ENCODE measurements at regions not wholly inside any gene's neighbourhood (a gene's known extent, or its start where the extent isn't known, plus 50 kb on each side); places are given as distances from the start of the nearest gene placed in this dataset.

GRCh38 chr4:117786566-117786965 lies 247.7 kb upstream of the NDST3 start:
- TF ChIP-seq CTCF (IDR thresholded peaks at IDR 0.05; ENCODE audit: low read depth, low read length), result no peak
- no peak overlapping the region for H3K4me3 ChIP-seq (replicated peaks in 1 of 2; ENCODE audit: low read depth in 2 of 2, low read length in 2 of 2)
- DNase-seq (ENCODE audit: low read depth in 2 of 2), result no peak

DNA sequence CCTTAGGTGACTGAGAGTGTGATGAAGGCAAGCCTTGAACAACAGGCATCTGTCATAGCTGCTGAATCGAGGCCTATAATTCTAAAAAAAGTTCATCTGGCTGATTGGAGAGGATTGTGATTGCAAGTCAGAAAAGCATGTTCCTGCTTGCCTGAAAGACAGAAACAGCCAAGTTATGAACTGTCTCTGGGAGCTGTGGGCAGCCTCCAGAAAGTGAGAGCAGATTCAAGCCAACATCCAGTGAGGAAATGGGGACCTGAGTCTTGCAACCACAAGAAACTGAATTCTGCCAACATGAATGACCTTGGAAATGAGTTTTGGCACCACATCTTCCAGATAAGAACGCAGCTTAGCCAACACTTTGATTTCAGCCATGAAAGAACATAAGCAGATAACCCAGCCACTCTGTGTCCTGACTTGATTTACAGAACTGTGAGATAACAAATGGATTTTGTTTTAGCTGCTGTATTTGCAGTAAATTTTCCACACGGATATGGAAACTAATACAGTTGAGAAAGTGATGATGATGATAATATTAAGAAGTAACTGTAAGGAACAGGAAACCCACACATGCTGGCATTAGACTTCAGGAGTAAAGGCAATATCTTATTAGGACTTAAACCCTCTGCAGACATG lies 240.3 kb upstream of the NDST3 start:
- no peak overlapping the region for H3K4me3 ChIP-seq (replicated peaks in 1 of 2; ENCODE audit: low read depth in 2 of 2, low read length in 2 of 2)
- no peak for TF ChIP-seq CTCF (IDR thresholded peaks at IDR 0.05; ENCODE audit: low read depth, low read length)
- no peak for DNase-seq (ENCODE audit: low read depth in 2 of 2)

- no peak overlapping the region for H3K4me3 ChIP-seq (replicated peaks in 1 of 2; ENCODE audit: low read depth in 2 of 2, low read length in 2 of 2)
- no peak for DNase-seq (ENCODE audit: low read depth in 2 of 2)
- no peak for TF ChIP-seq CTCF (IDR thresholded peaks at IDR 0.05; ENCODE audit: low read depth, low read length)
Measured at GRCh38 chr4:117796677-117797076, 237.6 kb upstream of the NDST3 start.

GRCh38 chr4:117800636-117801035 lies 233.7 kb upstream of the NDST3 start:
- no peak overlapping the region for H3K4me3 ChIP-seq (replicated peaks in 1 of 2; ENCODE audit: low read depth in 2 of 2, low read length in 2 of 2)
- DNase-seq (ENCODE audit: low read depth in 2 of 2), result no peak
- no peak for TF ChIP-seq CTCF (IDR thresholded peaks at IDR 0.05; ENCODE audit: low read depth, low read length)

GRCh38 chr4:117801756-117802155 lies 232.5 kb upstream of the NDST3 start:
- no peak overlapping the region for H3K4me3 ChIP-seq (replicated peaks in 1 of 2; ENCODE audit: low read depth in 2 of 2, low read length in 2 of 2)
- no peak for TF ChIP-seq CTCF (IDR thresholded peaks at IDR 0.05; ENCODE audit: low read depth, low read length)
- DNase-seq (ENCODE audit: low read depth in 2 of 2), result no peak

GRCh38 chr4:117811731-117812130 lies 222.6 kb upstream of the NDST3 start:
- no peak for DNase-seq (ENCODE audit: low read depth in 2 of 2)
- no peak for TF ChIP-seq CTCF (IDR thresholded peaks at IDR 0.05; ENCODE audit: low read depth, low read length)
- H3K4me3 ChIP-seq (replicated peaks in 1 of 2; ENCODE audit: low read depth in 2 of 2, low read length in 2 of 2), result no peak overlapping the region
